ENCODE measurements at regions not wholly inside any gene's neighbourhood (a gene's known extent, or its start where the extent isn't known, plus 50 kb on each side); places are given as distances from the start of the nearest gene placed in this dataset.
A peak's percentile ranks its signal among the peaks of the same experiment; 100 is the strongest.

- no peak overlapping the region for H3K4me2 ChIP-seq (replicated peaks; ENCODE audit: extremely low read depth, low read length, poor library complexity, severe bottlenecking)
- H3K4me1 Mint-ChIP-seq = peaks cover 40% of the 10 kb centered on the region
- intact Hi-C loops (cut with micrococcal nuclease) = no loop called here
- peak in 2 of 3 donors; percentile 55 to 71 for DNase-seq
- peaks cover 85 to 87% of the 10 kb centered on the region in 2 donors for H3K4me1 ChIP-seq (ENCODE audit: control insufficient read depth in 1 of 2, insufficient read depth in 2 of 2, low read length in 2 of 2)
- H3K4me3 ChIP-seq (replicated peaks in 1 of 3; ENCODE audit: low read depth in 2 of 3, low read length in 3 of 3) = no peak overlapping the region
- H3K27me3 ChIP-seq (ENCODE audit: control insufficient read depth in 2 of 2, insufficient read depth in 2 of 2, low read length in 2 of 2) = peaks cover 0 to 49% of the 10 kb centered on the region in 2 donors
- H3K27ac Mint-ChIP-seq = peak overlapping the region in 3 of 7 donors; percentile 19 to 53 (median 36)
- no peaks in the 10 kb centered on the region for H4K20me1 ChIP-seq (ENCODE audit: insufficient read depth, low read length)
- TF ChIP-seq, protein P1, sequence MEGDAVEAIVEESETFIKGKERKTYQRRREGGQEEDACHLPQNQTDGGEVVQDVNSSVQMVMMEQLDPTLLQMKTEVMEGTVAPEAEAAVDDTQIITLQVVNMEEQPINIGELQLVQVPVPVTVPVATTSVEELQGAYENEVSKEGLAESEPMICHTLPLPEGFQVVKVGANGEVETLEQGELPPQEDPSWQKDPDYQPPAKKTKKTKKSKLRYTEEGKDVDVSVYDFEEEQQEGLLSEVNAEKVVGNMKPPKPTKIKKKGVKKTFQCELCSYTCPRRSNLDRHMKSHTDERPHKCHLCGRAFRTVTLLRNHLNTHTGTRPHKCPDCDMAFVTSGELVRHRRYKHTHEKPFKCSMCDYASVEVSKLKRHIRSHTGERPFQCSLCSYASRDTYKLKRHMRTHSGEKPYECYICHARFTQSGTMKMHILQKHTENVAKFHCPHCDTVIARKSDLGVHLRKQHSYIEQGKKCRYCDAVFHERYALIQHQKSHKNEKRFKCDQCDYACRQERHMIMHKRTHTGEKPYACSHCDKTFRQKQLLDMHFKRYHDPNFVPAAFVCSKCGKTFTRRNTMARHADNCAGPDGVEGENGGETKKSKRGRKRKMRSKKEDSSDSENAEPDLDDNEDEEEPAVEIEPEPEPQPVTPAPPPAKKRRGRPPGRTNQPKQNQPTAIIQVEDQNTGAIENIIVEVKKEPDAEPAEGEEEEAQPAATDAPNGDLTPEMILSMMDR (IDR thresholded peaks at IDR 0.05) = no peak
- no peak overlapping the region for H3K9ac ChIP-seq (ENCODE audit: insufficient read depth, low read length, poor library complexity, severe bottlenecking)
- no peak overlapping the region for H3K27ac ChIP-seq (ENCODE audit: low read depth in 1 of 2, low read length in 2 of 2)
- 26% methylated on average over 9 of the region's 12 CpGs for WGBS (ENCODE audit: insufficient coverage)
- peak overlapping the region in 1 of 2 donors; percentile 39 for H3K4me3 Mint-ChIP-seq
- peaks cover 33 to 36% of the 10 kb centered on the region in 2 donors for H3K36me3 Mint-ChIP-seq
- peaks cover 48 to 70% (median 69%) of the 10 kb centered on the region in 3 donors for H3K27me3 Mint-ChIP-seq (ENCODE audit: low read depth in 3 of 3)
- H3K9me3 ChIP-seq (replicated peaks in 1 of 2; ENCODE audit: control insufficient read depth in 1 of 2, insufficient read depth in 1 of 2, low read length in 2 of 2) = no peaks in the 10 kb centered on the region
- no peaks in the 10 kb centered on the region for H3K79me2 ChIP-seq (ENCODE audit: insufficient read depth, low read length)
- H3K36me3 ChIP-seq (replicated peaks in 1 of 2; ENCODE audit: control insufficient read depth in 1 of 2, insufficient read depth in 2 of 2, low read length in 2 of 2) = no peaks in the 10 kb centered on the region
- peaks cover 0 to 8% (median 0%) of the 10 kb centered on the region in 7 donors for H3K9me3 Mint-ChIP-seq
- H2AFZ ChIP-seq (ENCODE audit: insufficient read depth, low read depth, low read length, poor library complexity, severe bottlenecking) = no peak overlapping the region
Observed at GRCh38 chr1:25026730-25027450, 96.8 kb upstream of the RUNX3 start.

- DNase-seq = no peak
- Histone ChIP-seq H3K4me1 (ENCODE audit: control insufficient read depth in 1 of 2, insufficient read depth in 2 of 2, low read length in 2 of 2) (peaks cover 85 to 87% of the 10 kb centered on the region in 2 donors), H4K20me1 (ENCODE audit: insufficient read depth, low read length) (no peaks in the 10 kb centered on the region), H3K27ac (ENCODE audit: low read depth in 1 of 2, low read length in 2 of 2) (no peak overlapping the region), H2AFZ (ENCODE audit: insufficient read depth, low read depth, low read length, poor library complexity, severe bottlenecking) (no peak overlapping the region), H3K36me3 (replicated peaks in 1 of 2; ENCODE audit: control insufficient read depth in 1 of 2, insufficient read depth in 2 of 2, low read length in 2 of 2) (no peaks in the 10 kb centered on the region), H3K9me3 (replicated peaks in 1 of 2; ENCODE audit: control insufficient read depth in 1 of 2, insufficient read depth in 1 of 2, low read length in 2 of 2) (no peaks in the 10 kb centered on the region), H3K4me3 (replicated peaks in 1 of 3; ENCODE audit: low read depth in 2 of 3, low read length in 3 of 3) (no peak overlapping the region), H3K27me3 (ENCODE audit: control insufficient read depth in 2 of 2, insufficient read depth in 2 of 2, low read length in 2 of 2) (peaks cover 0 to 45% of the 10 kb centered on the region in 2 donors), H3K79me2 (ENCODE audit: insufficient read depth, low read length) (no peaks in the 10 kb centered on the region), H3K4me2 (replicated peaks; ENCODE audit: extremely low read depth, low read length, poor library complexity, severe bottlenecking) (no peak overlapping the region), H3K9ac (ENCODE audit: insufficient read depth, low read length, poor library complexity, severe bottlenecking) (no peak overlapping the region)
- Mint-ChIP-seq H3K27me3 (ENCODE audit: low read depth in 3 of 3) (peaks cover 42 to 64% (median 63%) of the 10 kb centered on the region in 3 donors), H3K4me1 (peaks cover 46% of the 10 kb centered on the region), H3K4me3 (no peak overlapping the region), H3K36me3 (peaks cover 28 to 36% of the 10 kb centered on the region in 2 donors), H3K9me3 (peaks cover 0 to 8% (median 0%) of the 10 kb centered on the region in 7 donors), H3K27ac (peak overlapping the region in 1 of 7 donors; percentile 6)
- TF ChIP-seq, protein P1 (IDR thresholded peaks at IDR 0.05) = no peak
- intact Hi-C loops (cut with micrococcal nuclease) = no loop called here
- WGBS (ENCODE audit: insufficient coverage) = 100% methylated on average over 3 of the region's 4 CpGs
Observed at GRCh38 chr1:25026304-25026703, 96.2 kb upstream of the RUNX3 start.
